HepG2 (cell line): ENCODE measurements at regions not wholly inside any gene's neighbourhood (a gene's known extent, or its start where the extent isn't known, plus 50 kb on each side); places are given as distances from the start of the nearest gene placed in this dataset.

Experiments
- ATAC-seq: fragments of 200-7000 bp; cut with Tn5 transposase; 3 replicates; pipeline ENCODE4 v1.9.1; 2020; ENCODE audit warnings: mild to moderate bottlenecking, moderate library complexity
- BruUV-seq: library from RNA; stranded (reverse); fragments of 400-500 nt; replicated peaks from 2 replicates; lab custom pipeline; 2021; lab: Mats Ljungman, UMichigan
- CTCF ChIA-PET: fragments of 300-600 bp; formaldehyde crosslinking; extraction: SDS; loops from one replicate; lab custom pipeline; 2021; ENCODE audit warnings: low total read pairs, inconsistent platforms, low intra/inter-chr PET ratio; lab: Yijun Ruan, JAX
- POLR2A ChIA-PET: fragments of 350-600 bp; sonication (Branson Sonifier 250); formaldehyde crosslinking; loops from one replicate; lab custom pipeline; 2020; ENCODE audit warnings: antibody characterized with exemption, inconsistent platforms; lab: Yijun Ruan, JAX
- DNase-seq: peaks from one replicate; pipeline ENCODE4 v3.0.0-alpha.2; 2015; ENCODE audit warnings: low spot score
- FAIRE-seq: peaks from 3 replicates; lab custom pipeline; 2011; peaks lifted over from hg19 to GRCh38; lab: Jason Lieb, UNC
- H2AFZ ChIP-seq: one replicate; pipeline ENCODE4 v1.6.1; 2011; ENCODE audit warnings: low read length, inconsistent platforms
- H3K27ac ChIP-seq: fragments of 300-600 bp; 3 replicates; pipeline ENCODE4 v1.8.0; 2011; ENCODE audit warnings: mixed run types, mild to moderate bottlenecking, mixed read lengths, low read length, inconsistent platforms; ENCODE audit not compliant: insufficient read depth; ENCODE audit errors: extremely low read length
- H3K27me3 ChIP-seq, 2 experiments: fragments of 200-600 bp in 1 of 2; 2 replicates in 1 of 2; 3 replicates in 1 of 2; pipeline versions ENCODE4 v1.6.0 to v1.8.0; 2011; ENCODE audit warnings: low read length in 2 of 2, mild to moderate bottlenecking in 2 of 2, moderate library complexity in 2 of 2, inconsistent platforms in 1 of 2; ENCODE audit not compliant: insufficient read depth in 2 of 2, control insufficient read depth in 1 of 2
- H3K36me3 ChIP-seq, 2 experiments: fragments of 200-600 bp in 1 of 2; replicated peaks in 1 of 2; 2 replicates in 1 of 2; 3 replicates in 1 of 2; pipeline versions ENCODE4 v1.5.1 to v1.8.0; 2011; ENCODE audit warnings: low read length in 2 of 2, inconsistent platforms in 1 of 2; ENCODE audit not compliant: insufficient read depth in 2 of 2, control insufficient read depth in 1 of 2
- H3K4me1 ChIP-seq: 2 replicates; pipeline ENCODE4 v1.5.1; 2012; ENCODE audit warnings: low read length, inconsistent platforms; ENCODE audit not compliant: insufficient read depth
- H3K4me2 ChIP-seq: 2 replicates; pipeline ENCODE4 v1.6.0; 2011; ENCODE audit warnings: low read depth, low read length, inconsistent platforms
- H3K4me3 ChIP-seq, 3 experiments: fragments of 200-600 bp in 1 of 3; sonication (generic), shearing (Covaris generic) in 1 of 3; replicated peaks in 1 of 3; 2 replicates each; pipeline ENCODE4 v1.5.1; 2011 to 2016; ENCODE audit warnings: low read length in 3 of 3, inconsistent platforms in 2 of 3, low read depth in 2 of 3, mild to moderate bottlenecking in 2 of 3, control low read depth in 1 of 3, mixed read lengths in 1 of 3; ENCODE audit not compliant: insufficient read depth in 1 of 3
- H3K79me2 ChIP-seq: one replicate; pipeline ENCODE4 v1.6.1; 2011; ENCODE audit warnings: low read length, inconsistent platforms; ENCODE audit not compliant: insufficient read depth
- H3K9ac ChIP-seq: 2 replicates; pipeline ENCODE4 v1.6.0; 2011; ENCODE audit warnings: mild to moderate bottlenecking, low read depth, low read length, inconsistent platforms; ENCODE audit not compliant: insufficient read depth
- H3K9me3 ChIP-seq: 2 replicates; pipeline ENCODE4 v1.5.1; 2012; ENCODE audit warnings: mild to moderate bottlenecking, low read length
- H4K20me1 ChIP-seq: 2 replicates; pipeline ENCODE4 v1.6.0; 2011; ENCODE audit warnings: inconsistent platforms, mild to moderate bottlenecking, low read length, moderate library complexity; ENCODE audit not compliant: insufficient read depth
- GLI4 ChIP-seq: sonication (generic); formaldehyde crosslinking; IDR thresholded peaks from 2 replicates; pipeline ENCODE4 v1.5.1; 2020; ENCODE audit warnings: missing genetic modification reagents, mild to moderate bottlenecking, moderate library complexity, borderline replicate concordance
- IRF1 ChIP-seq: sonication (generic); formaldehyde crosslinking; IDR thresholded peaks from 2 replicates; pipeline ENCODE4 v1.4.0; 2020; ENCODE audit warnings: low read depth, mild to moderate bottlenecking, missing genetic modification reagents
- MEIS1 ChIP-seq: sonication (generic); formaldehyde crosslinking; IDR thresholded peaks from 2 replicates; pipeline ENCODE4 v1.9.0; 2021; ENCODE audit warnings: mild to moderate bottlenecking, missing genetic modification reagents, moderate library complexity, borderline replicate concordance
- PRPF4 ChIP-seq: fragments of 200-400 bp; formaldehyde crosslinking; IDR thresholded peaks from 2 replicates; pipeline ENCODE4 v1.6.1; 2016; ENCODE audit warnings: low read length, low read depth; ENCODE audit not compliant: poor library complexity, severe bottlenecking
- SOX13 ChIP-seq, 3 experiments: fragments of 450-650 bp in 1 of 3; sonication (generic) in 1 of 3; formaldehyde crosslinking in 1 of 3; IDR thresholded peaks in 2 of 3; conservative IDR thresholded peaks in 1 of 3; 2 replicates each; pipeline versions ENCODE4 v1.5.0 to v1.6.1; 2016 to 2020; ENCODE audit warnings: antibody characterized with exemption in 1 of 3, mild to moderate bottlenecking in 1 of 3, missing compliant biosample characterization in 1 of 3, missing genetic modification reagents in 1 of 3, moderate library complexity in 1 of 3
- ZNF264 ChIP-seq: sonication (generic); formaldehyde crosslinking; IDR thresholded peaks from 2 replicates; pipeline ENCODE4 v1.4.0; 2020; ENCODE audit warnings: missing genetic modification reagents
- ZNF34 ChIP-seq: sonication (generic); formaldehyde crosslinking; IDR thresholded peaks from 2 replicates; pipeline ENCODE4 v1.4.0; 2020; ENCODE audit warnings: mild to moderate bottlenecking, missing genetic modification reagents, borderline replicate concordance
- ZNF574 ChIP-seq: sonication (generic); formaldehyde crosslinking; IDR thresholded peaks from 2 replicates; pipeline ENCODE4 v1.4.0; 2020; ENCODE audit warnings: missing genetic modification reagents
- ZNF891 ChIP-seq: sonication (generic); formaldehyde crosslinking; IDR thresholded peaks from 2 replicates; pipeline ENCODE4 v1.5.0; 2020; ENCODE audit warnings: mild to moderate bottlenecking, missing genetic modification reagents
- WGBS: methylation state at CpG from one replicate; pipeline ENCODE4 v1.1.6; 2017; ENCODE audit warnings: low lambda C conversion rate; 5-methylcytosine and 5-hydroxymethylcytosine counted together
- in situ Hi-C: cut with HindIII; loops from 2 replicates; pipeline ENCODE4 v1.10.0; 2017; ENCODE audit warnings: low pct_unique_long_range_greater_than_20kb; ENCODE audit not compliant: extremely low pct_ligation_motif_present
- intact Hi-C: fragments of 100-400 bp; cut with micrococcal nuclease; formaldehyde crosslinking; loops from one replicate; pipeline ENCODE4 v1.10.0; 2022; ENCODE audit not compliant: unreplicated experiment
- TF ChIP-seq, protein P1 (sequence below): sonication (generic); formaldehyde crosslinking; IDR thresholded peaks from 2 replicates; pipeline ENCODE4 v1.4.0; 2020; ENCODE audit warnings: missing genetic modification reagents, low read depth, mild to moderate bottlenecking, borderline replicate concordance
- TF ChIP-seq, protein P2 (sequence below): sonication (generic); formaldehyde crosslinking; conservative IDR thresholded peaks from 2 replicates; pipeline ENCODE4 v1.8.1; 2023; ENCODE audit warnings: missing genetic modification reagents

GRCh38 chr7:123305840-123306375 is 106.1 kb upstream of the SLC13A1 start:
- no peak for ATAC-seq
- Histone ChIP-seq H3K27ac (no peak overlapping the region), H2AFZ (no peak overlapping the region), H3K4me2 (no peak overlapping the region), H3K9ac (no peak overlapping the region), H3K27me3 (no peaks in the 10 kb centered on the region), H3K36me3 (no peaks in the 10 kb centered on the region), H3K79me2 (no peaks in the 10 kb centered on the region), H3K9me3 (no peaks in the 10 kb centered on the region), H4K20me1 (no peaks in the 10 kb centered on the region), H3K4me3 (no peak overlapping the region), H3K4me1 (no peaks in the 10 kb centered on the region)
- in situ Hi-C loops (no loop called here), intact Hi-C loops (no loop called here)
- ChIA-PET POLR2A (no interaction called here), CTCF (no interaction called here)
- DNase-seq: no peak
- FAIRE-seq: no peak
- TF ChIP-seq, protein P1, sequence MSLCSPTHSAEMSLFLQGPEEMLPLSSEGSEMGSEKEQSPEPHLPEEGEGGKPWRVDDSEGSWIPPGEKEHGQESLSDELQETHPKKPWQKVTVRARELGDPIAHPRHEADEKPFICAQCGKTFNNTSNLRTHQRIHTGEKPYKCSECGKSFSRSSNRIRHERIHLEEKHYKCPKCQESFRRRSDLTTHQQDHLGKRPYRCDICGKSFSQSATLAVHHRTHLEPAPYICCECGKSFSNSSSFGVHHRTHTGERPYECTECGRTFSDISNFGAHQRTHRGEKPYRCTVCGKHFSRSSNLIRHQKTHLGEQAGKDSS (CRISPR knock-in tag): no peak
- WGBS: 4% methylated on average over 2 of the region's 2 CpGs
- no TSS peak for BruUV-seq

GRCh38 chr7:123303926-123304325 is 104.2 kb upstream of the SLC13A1 start:
- Histone ChIP-seq H3K4me3 (no peak overlapping the region), H3K79me2 (no peaks in the 10 kb centered on the region), H3K4me1 (no peaks in the 10 kb centered on the region), H3K27me3 (no peaks in the 10 kb centered on the region), H3K36me3 (no peaks in the 10 kb centered on the region), H3K9me3 (no peaks in the 10 kb centered on the region), H3K4me2 (no peak overlapping the region), H3K9ac (no peak overlapping the region), H2AFZ (no peak overlapping the region), H4K20me1 (no peaks in the 10 kb centered on the region), H3K27ac (no peak overlapping the region)
- in situ Hi-C loops (no loop called here), intact Hi-C loops (no loop called here)
- WGBS: 0% methylated on average over 1 of the region's 1 CpG
- POLR2A ChIA-PET: no interaction called here
- no peak for FAIRE-seq
- BruUV-seq: no TSS peak
- ATAC-seq: no peak
- CTCF ChIA-PET: no interaction called here
- DNase-seq: no peak
- TF ChIP-seq ZNF264 (no peak), GLI4 (no peak), IRF1 (CRISPR knock-in tag) (no peak), ZNF34 (CRISPR knock-in tag) (no peak), SOX13 (IDR thresholded peaks at IDR 0.05) (no peak), SOX13 (CRISPR knock-in tag; conservative IDR thresholded peaks at IDR 0.05 in 1 of 2, IDR thresholded peaks at IDR 0.05 in 1 of 2) (no peak), PRPF4 (no peak), ZNF891 (CRISPR knock-in tag) (no peak), ZNF574 (CRISPR knock-in tag) (no peak), MEIS1 (CRISPR knock-in tag) (no peak)
- TF ChIP-seq, protein P2, sequence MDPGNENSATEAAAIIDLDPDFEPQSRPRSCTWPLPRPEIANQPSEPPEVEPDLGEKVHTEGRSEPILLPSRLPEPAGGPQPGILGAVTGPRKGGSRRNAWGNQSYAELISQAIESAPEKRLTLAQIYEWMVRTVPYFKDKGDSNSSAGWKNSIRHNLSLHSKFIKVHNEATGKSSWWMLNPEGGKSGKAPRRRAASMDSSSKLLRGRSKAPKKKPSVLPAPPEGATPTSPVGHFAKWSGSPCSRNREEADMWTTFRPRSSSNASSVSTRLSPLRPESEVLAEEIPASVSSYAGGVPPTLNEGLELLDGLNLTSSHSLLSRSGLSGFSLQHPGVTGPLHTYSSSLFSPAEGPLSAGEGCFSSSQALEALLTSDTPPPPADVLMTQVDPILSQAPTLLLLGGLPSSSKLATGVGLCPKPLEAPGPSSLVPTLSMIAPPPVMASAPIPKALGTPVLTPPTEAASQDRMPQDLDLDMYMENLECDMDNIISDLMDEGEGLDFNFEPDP (CRISPR knock-in tag): no peak
